ENCODE measurements at regions not wholly inside any gene's neighbourhood (a gene's known extent, or its start where the extent isn't known, plus 50 kb on each side); places are given as distances from the start of the nearest gene placed in this dataset.
"Not testable (repeated sequence)": the region's sequence is repeated elsewhere in the genome, so short reads cannot be mapped to it uniquely, and the experiment has no call there.

GRCh38 chr1:224030257-224030656 is 83.7 kb upstream of the FBXO28 start:
- not testable (repeated sequence) for TF ChIP-seq CTCF, EP300 (IDR thresholded peaks at IDR 0.05)

Data from tibial nerve (tissue), 4 donors.